Pons (tissue), 1 donor: ENCODE measurements at regions not wholly inside any gene's neighbourhood (a gene's known extent, or its start where the extent isn't known, plus 50 kb on each side); places are given as distances from the start of the nearest gene placed in this dataset.
"Not testable (repeated sequence)": the region's sequence is repeated elsewhere in the genome, so short reads cannot be mapped to it uniquely, and the experiment has no call there.

ENCODE experiments used
- DNase-seq: peaks from one replicate; pipeline ENCODE4 v3.0.0-alpha.2; 2016; ENCODE audit warnings: low spot score

- DNase-seq = no peak
Measured at GRCh38 chr7:149565096-149565382, 67.4 kb upstream of the ZNF746 start.

- DNase-seq = no peak
Measured at GRCh38 chr7:149564340-149565095, 66.9 kb upstream of the ZNF746 start.

- DNase-seq = no peak
Measured at GRCh38 chr7:149562602-149563001, 65.0 kb upstream of the ZNF746 start.

- no peak for DNase-seq
Measured at GRCh38 chr7:149561072-149561471, 63.5 kb upstream of the ZNF746 start.

- no peak for DNase-seq
Measured at GRCh38 chr7:149559711-149560110, 62.1 kb upstream of the ZNF746 start.

GRCh38 chr7:149558149-149558861 lies 60.7 kb upstream of the ZNF746 start:
- DNase-seq = no peak

- DNase-seq = not testable (repeated sequence)
Measured at GRCh38 chr7:149556525-149556924, 58.9 kb upstream of the ZNF746 start.

- not testable (repeated sequence) for DNase-seq
Measured at GRCh38 chr7:149554821-149555220, 57.2 kb upstream of the ZNF746 start.

GRCh38 chr7:149553991-149554390 lies 56.4 kb upstream of the ZNF746 start:
- not testable (repeated sequence) for DNase-seq

GRCh38 chr7:149552799-149553198 lies 55.2 kb upstream of the ZNF746 start:
- no peak for DNase-seq
